Suppressor macrophage treated with lipopolysaccharide for 1 hour (primary cell): ENCODE measurements at regions not wholly inside any gene's neighbourhood (a gene's known extent, or its start where the extent isn't known, plus 50 kb on each side); places are given as distances from the start of the nearest gene placed in this dataset.

Source experiments
- DNase-seq, 3 donors: peaks; one replicate each; pipeline ENCODE4 v3.0.0-alpha.2; 2020 to 2022

DNA sequence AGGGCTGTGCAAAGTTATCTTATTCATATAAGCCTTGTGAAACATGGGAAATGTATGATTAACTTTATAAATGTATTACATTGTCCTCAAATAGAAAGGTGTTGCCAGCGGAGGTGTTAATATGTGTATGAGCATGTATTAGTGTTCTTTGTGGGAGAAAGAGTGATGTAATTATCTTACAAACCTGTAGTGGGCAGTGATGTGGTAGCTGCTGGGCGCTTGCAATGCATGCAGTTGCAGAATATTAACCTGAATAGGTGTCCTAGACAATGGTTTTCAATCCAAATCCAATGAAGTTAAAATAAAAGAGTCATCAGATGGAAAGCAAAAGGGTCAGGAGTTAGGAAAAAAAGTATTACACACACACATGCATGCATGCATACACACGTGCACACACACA lies 881.3 kb upstream of the CADM2 start:
- DNase-seq, result no peak

DNA sequence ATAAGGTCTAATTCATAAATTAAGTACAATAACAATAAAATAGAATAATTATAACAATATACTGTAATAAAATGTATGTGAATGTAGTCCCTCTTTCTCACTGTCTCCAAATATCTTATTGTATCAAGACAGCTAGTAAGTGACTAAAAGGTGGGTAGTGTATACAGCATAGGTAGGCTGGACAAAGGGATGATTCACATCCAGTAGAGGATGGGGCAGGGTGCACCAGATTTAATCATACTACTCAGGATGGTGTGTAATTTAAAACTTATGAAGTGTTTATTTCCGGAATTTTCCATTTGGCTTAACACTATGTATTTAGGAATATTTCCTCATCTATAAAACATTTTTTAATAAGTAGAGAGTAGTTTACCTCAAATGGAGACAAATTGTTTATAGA lies 876.1 kb upstream of the CADM2 start:
- DNase-seq, result no peak

DNA sequence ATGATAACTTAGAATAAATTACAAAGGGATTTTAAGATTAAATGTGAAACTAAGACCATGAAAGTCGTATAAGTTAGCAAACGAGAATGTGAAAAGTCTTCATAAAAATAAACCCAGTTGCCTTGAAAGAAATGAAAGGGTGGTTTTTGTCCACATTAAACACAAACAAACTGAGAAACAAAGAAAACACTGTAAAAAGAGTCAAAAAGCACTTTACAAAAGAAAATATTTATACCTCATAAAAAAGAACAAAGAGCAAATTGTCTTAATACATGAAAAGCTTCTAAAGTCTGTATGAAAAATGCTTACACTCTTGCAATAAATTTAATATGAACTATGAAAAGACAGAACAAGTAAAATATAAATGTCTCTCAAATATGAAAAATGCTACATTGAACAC lies 865.9 kb upstream of the CADM2 start:
- DNase-seq, result no peak

DNA sequence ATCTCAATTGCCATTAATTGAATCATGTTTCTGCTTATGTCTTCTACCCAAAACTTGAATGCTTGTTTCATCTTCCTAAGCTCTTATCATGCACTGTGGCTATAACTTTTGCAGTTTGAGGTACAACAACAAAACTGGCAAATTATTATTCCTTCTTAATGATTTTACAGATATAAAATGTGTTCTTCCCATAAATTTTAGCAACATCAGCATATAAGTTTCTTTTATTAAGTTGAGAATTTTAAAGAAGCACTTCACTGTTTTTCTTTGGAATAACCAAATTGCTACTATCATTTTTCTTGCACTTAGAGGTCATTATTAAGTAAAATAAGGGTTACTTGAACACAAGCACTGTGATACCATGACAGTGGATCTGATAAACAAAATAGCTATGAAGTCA lies 862.6 kb upstream of the CADM2 start:
- DNase-seq, result no peak

DNA sequence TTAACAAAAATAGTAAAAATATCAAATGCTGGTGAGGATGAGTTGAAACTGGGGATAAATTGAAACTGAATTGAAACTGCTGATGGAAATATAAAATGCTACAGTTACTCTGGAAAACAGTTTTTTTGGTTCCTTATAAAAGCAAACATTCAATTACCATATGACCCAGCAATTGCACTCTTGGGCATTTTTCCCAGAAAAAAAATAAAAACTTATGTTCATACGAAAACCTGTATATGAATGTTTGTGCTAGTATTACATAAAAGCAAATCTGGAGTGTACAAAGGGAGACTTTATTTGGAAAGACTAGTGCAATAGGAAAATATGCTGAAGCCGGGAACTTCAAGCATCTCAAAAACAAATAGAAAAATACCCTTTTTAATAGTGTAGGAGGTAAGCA lies 857.9 kb upstream of the CADM2 start:
- no peak for DNase-seq

DNA sequence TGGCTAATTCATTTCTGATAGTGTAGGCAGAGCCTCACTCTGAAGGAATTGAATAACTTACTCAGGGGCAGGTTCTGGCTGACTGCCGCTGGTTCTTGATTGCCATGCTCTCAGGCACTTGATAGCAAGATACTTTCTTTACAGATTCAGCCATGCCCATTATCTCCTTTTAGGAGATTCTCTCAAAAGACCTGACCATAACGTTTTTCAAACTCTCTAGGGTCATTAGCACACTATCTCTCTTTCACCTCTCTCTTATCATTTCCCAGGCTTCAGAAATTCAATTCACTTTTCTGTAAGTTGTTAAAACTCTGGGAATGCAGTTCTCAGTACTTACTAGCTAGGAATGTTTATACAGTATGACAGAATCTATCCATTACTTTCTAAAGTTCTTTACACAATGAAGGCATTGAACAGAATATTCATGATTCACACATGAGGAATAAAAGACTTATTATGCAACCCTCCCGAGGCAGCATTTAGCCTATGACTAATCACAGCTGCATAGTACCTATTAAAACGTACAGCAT lies 850.3 kb upstream of the CADM2 start:
- no peak for DNase-seq

DNA sequence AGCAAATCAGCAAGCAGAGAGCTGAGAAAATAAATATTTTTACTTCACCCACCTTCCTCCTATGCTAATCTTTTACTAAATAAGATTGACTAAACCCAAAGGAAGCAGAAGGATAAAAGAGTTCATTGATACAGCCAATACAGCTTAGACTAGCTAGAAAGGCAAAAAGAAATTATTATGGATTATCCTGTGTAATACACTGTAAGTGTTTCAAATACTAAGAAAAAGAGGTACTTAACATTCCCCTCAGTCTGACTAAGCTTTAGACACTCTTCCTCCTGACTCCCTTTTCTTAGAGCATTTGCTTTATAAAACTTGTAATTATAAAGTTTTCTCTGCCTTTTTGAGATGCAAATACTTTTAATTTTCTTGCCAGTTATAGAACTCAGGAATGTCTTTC lies 848.9 kb upstream of the CADM2 start:
- no peak for DNase-seq

DNA sequence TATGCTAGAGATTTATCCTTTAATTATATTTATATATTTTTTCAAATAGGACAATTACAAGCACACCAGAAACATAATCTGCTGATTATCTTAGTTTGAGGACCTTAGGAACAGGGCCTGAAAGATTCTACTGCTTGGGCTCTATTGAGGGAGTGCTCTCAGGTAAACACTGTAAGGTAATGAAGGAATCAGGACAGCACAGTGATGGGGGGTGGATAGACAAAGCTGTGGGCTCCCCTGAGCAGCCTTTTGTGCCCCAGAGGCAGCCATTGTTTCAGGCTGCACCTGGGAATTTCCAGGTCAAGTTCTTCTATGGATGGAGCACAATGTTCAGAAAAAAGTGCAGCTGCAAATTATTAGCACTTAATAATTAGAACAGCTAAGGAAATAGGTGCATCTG lies 848.0 kb upstream of the CADM2 start:
- DNase-seq, result no peak

DNA sequence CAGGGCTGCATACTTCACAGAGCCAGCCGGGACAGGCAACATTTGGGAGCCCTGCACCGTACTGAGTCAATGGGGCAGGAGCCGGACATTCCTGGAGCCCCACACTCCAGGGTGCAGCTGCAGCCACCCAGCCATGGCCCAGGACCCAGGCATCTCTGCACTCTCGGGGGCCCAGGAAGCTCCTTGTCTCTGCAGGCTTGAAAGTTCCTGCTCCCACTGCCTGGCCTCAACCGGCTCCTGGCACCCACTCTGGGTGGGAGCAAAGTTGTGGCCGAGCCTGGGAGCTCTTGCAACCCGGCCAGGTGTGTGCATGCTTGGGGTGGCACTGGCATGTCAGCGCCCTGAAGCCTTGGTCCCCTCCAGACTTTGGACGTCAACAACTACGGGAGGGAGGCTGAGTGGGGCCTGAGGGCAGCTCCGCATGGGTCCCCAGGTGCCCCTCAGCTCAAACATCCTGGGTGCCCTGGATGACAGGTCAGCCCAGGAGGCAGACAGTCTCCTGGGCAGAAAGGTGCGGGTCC lies 833.5 kb upstream of the CADM2 start:
- DNase-seq, result no peak

DNA sequence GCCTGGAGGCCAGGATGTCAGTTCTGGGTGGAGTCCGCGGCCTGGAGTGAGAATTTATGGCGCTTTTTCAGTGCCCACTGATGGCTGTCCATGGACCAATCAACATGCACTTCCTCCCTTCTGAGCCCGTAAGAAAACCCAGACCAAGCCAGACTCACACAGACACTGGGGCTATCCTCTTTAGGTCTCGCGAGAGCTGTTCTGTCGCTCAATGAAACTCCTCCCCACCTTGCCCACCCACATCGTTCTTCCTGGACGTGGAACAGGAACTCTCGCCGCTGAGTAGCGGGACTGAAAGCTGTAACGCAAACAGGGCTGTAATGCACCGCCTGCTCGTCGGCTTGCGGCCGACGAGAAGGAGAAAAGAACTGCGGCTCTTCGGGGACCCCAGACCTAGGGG lies 833.0 kb upstream of the CADM2 start:
- DNase-seq, result no peak

DNA sequence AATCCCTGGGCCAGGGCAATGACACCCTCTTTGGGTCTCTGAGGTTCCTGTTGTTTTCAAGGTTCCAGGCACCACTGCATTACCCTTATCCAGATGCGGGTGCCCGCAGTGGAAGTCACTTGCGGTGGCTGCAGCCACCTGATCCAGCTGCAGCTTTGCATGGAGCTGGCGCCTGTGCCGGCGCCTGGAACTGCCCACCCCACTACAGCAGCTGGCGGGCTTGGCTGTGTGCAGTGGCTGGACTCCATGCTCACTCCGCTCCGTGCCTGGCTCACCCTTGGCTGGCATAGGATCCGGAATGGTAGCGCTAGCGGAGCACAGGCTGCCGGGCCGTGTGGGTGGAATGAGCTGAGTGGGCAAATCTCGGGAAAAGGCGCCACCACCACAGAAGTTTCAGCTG lies 832.6 kb upstream of the CADM2 start:
- no peak for DNase-seq

DNA sequence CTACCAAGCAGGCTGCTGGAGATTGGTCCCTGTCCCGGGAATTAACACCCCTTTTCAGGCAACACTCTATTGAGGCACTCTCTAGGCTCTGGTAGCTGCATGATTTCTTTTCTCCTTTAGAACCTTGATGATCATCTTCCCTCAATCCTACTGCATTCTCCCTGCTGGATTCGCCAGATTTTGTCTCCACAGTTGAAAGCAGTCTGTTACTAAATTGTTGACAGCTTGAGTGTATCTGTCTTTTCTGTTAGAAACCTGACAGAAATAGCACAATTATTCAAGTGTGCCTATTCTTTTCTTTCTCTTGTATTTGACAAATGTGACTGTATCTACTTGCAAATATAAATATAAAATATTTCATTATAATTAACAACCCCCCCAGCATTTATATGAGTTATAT lies 830.8 kb upstream of the CADM2 start:
- no peak for DNase-seq

DNA sequence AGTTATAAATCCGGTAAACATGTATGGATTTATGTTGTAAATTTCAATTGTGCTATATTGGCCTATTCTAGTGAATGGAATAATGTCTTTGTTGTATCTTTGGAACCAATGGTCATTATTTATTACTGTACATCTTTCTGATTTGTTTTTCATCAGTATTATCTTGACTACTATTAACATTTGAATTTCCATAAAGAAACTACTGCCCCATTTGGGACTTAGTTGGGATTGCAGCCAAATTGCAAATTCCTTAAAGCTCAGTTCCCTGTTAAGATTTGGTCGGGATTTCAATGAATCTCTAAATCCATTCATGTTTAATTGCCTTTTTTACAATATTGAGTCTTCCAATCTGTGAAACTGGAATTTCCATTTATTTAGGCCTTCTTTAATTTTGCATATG lies 822.4 kb upstream of the CADM2 start:
- no peak for DNase-seq

DNA sequence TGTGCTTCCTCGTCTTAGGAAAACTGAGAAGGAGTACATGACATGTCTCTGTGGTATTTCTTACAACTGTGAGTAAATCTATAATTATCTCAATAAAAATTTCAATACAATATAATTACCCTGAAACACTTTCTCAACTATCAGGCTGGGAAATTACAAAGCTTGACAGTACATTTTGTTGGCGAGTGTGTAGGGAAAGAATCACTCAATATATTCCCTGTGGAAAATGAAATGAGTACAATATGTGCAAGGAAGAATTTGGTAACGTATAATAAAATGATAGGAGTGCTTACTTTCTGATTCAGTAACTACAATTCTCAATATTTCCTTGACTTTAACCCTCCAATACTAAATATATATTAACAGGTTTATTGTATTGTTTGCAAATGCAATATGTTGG lies 818.2 kb upstream of the CADM2 start:
- no peak for DNase-seq

DNA sequence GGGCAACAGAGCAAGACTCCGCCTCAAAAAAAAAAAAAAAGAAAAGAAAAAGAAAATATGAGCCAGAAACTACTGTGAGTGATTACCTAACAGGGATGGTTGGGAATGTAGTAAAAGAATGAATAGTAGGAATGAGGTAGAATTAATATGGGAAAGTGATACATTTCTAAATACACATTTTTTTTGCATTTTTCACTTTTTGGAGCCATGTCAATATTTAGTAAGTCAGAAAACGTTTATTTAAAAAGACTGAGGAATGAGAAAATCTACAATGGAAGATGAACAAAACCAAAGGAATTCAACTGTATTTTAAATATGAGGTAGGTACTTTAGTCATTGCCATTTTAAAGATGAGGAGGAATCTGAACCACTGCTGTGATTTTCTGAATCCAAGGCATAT lies 817.2 kb upstream of the CADM2 start:
- DNase-seq, result no peak

DNA sequence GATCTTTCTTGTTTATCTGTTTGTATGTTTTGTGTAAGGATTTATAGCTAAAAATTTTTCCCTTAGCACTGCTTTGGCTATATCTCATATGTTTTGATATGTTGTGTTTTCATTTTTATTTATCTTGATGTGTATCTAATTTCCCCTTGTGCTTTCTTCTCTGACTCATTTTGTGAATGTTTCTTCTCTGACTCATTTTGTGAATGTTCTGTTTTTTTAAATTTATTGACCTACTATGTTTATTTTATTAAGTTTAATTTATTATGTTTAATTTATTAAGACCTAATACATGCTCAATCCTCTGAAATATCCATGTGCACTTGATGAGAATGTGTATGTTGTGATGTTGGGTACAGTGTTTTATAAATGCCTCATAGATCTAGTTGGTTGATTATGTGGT lies 793.5 kb upstream of the CADM2 start:
- DNase-seq, result no peak

DNA sequence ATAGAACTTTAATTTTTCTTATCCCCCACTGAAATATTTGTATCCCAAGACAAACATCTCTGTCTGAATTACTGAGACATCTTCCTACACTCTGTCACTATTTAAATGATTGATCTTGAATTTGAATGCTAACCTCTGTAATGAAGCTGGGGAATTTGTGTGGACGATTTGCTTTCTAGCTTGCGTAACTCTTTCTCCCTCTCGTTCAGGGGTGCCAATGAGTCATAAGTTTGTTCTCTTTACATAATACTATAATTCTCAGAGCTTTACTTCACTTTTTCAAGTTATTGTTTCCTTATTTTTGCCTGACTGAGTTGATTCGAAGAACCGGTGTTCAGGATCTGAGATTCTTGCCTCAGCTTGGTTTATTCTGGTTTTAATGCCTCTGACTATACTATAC lies 783.3 kb upstream of the CADM2 start:
- no peak for DNase-seq

DNA sequence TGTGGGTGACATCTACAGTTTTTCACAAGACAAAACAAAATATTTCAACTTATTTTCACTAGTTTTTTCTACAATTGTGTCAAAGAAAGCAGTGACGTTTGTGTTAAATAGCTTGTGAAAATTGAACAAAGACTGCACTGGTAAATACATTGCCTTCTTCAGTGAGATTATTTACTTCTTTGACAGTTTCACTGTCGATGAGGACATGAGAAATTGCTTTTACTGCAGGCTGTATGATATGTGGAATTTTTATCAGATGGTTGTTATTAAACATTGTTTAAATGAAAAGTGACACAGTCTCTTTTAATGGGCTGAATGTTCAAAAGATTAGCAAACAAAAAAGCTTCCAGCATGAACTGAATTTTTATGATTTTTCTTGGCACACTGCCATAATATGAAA lies 773.9 kb upstream of the CADM2 start:
- DNase-seq, result no peak

DNA sequence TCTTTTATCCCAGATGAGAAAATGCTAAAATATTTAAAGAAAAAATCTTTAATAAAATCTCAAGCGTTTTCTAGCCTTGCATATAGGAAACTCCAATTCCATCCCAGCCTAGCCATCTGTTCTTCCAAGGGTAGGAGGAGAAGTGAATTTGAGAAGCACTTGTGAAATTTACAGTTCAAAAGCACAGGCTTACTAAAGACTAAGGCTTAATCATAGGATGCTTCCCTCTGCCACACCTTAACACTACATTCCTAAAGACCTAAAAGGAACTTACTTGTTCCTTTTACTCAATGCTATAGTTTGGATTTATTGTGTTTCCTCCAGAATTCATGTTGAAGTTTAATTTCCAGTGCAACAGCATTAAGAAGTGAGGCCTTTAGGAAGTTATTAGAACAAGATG lies 764.8 kb upstream of the CADM2 start:
- no peak for DNase-seq

DNA sequence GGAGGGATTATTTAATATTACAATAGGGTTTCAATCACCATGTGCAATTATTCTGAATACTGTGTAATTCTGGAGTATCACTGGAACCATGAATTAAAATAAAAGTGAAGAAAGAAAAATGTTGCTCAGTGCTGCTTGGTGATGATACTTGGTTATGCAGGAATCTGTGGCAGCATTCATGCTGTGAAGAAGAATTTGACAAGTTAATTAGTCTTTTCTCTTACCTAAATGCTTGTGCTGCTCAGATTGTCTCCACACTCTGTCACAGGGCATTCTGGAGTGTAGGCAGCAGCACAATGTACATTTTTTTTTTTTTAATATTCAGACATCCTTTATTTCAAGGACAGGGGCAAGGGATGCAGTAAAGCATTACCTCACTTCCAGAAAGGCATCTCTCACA lies 749.3 kb upstream of the CADM2 start:
- no peak for DNase-seq

DNA sequence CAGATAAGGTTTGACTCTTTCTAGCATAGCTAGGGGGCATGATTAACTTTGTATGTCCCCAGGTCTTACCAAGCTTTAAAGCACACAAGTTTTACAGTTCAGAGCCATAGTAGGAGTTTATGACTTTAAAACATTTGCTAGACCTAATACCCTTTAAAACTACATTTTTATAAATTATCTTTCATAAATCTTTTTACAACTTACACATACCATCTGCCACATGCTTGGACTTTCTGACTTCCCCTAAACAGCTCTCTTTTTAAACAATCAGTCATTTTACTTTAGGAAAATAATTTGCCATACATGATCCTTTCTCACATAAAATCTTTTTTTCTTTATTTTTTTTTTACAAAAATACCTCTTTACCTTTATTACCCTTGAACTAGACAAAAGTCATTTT lies 735.3 kb upstream of the CADM2 start:
- DNase-seq, result no peak

DNA sequence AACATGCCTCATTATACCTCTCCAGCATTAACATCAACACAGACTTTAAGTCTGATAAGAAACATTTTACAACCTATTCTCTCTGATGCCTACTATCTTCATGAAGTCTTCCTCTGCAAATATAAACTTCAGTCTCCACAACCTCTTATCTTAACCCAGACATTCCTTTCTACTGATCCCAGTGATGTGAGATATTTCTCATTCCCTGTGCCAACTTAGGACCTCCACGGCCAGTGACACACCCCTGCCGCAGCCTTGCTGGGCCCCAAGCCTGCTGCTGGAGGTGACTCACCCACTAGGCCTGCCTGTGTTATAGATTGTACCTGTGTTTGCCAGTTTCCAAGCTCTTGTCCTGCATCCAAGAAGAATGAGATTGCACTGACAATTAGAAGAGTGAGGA lies 734.5 kb upstream of the CADM2 start:
- DNase-seq, result no peak

DNA sequence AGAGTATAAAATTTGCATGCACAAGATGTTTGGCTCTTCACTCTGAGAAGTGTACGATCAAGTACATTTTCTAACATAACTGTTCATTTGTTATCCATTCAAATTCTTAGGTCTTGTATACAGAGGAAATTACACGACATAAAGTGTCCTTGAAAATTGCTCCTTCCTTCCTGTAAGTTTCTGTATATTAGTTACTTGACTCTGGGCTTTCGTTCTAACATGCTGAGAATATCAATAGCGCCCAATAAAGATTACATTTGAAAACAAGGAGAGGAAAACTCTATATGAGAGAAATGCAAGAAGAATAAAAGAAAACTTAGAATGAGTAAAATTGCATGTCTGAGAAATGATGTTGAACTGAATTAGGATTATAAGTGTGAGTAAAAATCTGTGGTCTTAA lies 722.5 kb upstream of the CADM2 start:
- DNase-seq, result no peak

DNA sequence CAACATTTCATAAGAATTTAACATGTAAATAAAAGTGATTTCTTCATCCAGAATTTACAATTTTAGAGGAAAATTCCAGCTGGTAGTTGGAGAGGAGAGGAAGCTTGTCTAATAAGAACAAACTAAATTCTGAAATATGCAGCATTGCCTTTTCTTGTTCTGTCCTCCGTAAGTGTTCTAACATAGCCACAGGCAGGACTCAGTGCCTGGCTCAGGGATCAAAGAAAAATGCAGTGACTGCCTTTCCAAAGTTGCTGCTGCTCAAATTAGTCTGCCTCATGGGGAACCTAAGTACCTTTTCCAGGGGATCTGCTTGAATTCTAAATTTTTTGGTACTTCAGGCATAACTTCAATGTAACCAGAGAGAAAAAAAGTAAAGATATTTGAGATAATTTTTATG lies 713.0 kb upstream of the CADM2 start:
- DNase-seq, result no peak

DNA sequence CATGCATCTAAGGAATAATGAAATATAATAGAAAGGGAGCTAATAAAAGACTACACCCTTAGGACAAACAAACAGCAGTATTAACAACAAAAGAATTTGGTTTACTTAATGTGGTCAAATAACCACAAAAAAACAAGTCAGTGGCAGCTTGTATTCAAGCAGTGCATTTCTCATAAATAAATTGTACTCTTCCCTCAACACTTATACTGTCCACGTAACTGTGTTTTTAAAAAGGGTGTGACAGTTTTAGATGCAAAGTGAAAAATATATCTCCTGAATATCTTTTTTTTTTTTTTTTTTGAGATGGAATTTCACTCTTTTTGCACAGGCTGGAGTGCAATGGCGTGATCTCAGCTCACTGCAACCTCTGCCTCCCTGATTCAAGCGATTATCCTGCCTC lies 698.2 kb upstream of the CADM2 start:
- no peak for DNase-seq

DNA sequence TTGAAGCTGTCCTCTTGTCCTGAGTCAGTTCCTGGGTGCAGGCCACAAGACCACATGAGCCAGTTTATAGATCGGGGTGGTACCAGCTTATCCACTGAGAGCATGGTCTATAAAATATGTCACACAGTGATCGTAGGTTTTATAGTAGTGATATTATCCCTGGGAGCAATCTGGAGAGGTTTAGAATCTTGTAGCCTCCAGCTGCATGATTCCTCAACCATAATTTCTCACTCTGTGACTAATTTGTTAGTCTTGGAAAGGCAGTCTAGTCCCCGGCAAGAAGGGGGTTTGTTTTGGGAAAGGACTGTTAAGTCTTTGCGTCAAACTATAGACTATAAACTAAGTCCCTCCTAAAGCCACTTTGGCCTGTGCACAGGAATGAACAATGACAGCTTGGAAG lies 693.0 kb upstream of the CADM2 start:
- DNase-seq, result no peak
